BE2C (cell line): ENCODE measurements at regions not wholly inside any gene's neighbourhood (a gene's known extent, or its start where the extent isn't known, plus 50 kb on each side); places are given as distances from the start of the nearest gene placed in this dataset.

ENCODE experiments used
- DNase-seq: peaks from one replicate; pipeline ENCODE4 v3.0.0-alpha.2; 2020
- H3K27me3 ChIP-seq: fragments of 250-450 bp; sonication (Bioruptor Pico); 2 replicates; pipeline ENCODE4 v1.5.1; 2020; ENCODE audit warnings: mild to moderate bottlenecking
- H3K36me3 ChIP-seq: fragments of 250-450 bp; sonication (Bioruptor Pico); 2 replicates; pipeline ENCODE4 v1.5.1; 2020; ENCODE audit warnings: mild to moderate bottlenecking
- H3K4me1 ChIP-seq: fragments of 250-450 bp; sonication (Bioruptor Pico); 2 replicates; pipeline ENCODE4 v1.5.1; 2020
- H3K4me3 ChIP-seq: 2 replicates; pipeline ENCODE4 v1.5.1; 2011; ENCODE audit warnings: low read depth, low read length
- H3K9me3 ChIP-seq: fragments of 250-450 bp; sonication (Bioruptor Pico); 2 replicates; pipeline ENCODE4 v1.5.1; 2020
- CTCF ChIP-seq: IDR thresholded peaks from 2 replicates; pipeline ENCODE4 v1.5.1; 2012; ENCODE audit warnings: mild to moderate bottlenecking, low read depth, low read length

GRCh38 chr2:134155134-134155533, 98.7 kb upstream of the MGAT5 start:
- H3K4me1 ChIP-seq = peaks cover 5% of the 10 kb centered on the region
- no peaks in the 10 kb centered on the region for H3K9me3 ChIP-seq
- TF ChIP-seq CTCF = no peak
- H3K36me3 ChIP-seq = no peaks in the 10 kb centered on the region
- no peak for DNase-seq
- no peaks in the 10 kb centered on the region for H3K27me3 ChIP-seq
- H3K4me3 ChIP-seq = no peak overlapping the region

DNA sequence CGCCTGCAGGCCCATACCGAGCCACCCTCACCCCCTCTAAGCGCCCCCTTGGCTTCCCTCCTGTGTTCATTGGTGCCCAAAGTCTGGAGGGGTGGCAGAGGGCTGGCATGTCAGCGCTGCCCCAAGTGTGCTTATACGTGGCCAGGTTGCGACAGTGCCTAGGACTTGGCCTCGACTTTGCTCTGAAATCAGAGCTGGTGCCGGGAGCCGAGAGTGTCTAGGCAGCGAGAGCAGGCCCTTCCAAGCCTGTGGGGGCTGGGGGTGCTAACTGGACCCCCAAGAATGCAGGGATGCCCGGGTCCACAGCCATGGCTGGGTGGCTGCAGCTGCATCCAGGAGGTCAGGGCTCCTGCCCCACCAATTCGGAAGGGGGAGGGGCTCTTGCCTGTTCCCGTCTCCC, 95.6 kb upstream of the MGAT5 start:
- no peak for TF ChIP-seq CTCF

DNA sequence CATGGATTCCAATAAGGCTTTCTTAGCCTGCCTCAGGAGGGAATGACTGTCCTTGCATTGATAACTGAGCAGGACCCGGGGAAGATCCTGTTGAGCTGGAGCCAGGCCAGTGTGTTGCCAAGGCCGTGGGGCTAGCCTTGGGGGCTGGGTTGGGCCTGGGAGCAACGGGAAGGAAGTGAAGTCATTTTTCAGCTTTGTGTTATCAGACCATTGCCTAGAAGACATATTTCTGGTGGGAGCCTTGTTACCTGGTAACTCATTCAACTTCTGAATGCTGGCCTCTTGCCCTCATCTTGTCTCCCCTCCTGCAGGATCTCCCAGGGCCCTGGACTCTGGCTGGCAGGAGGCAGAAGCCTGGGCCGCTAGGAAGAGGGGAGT, 92.7 kb upstream of the MGAT5 start:
- peak; percentile 70 for DNase-seq
- Histone ChIP-seq H3K4me1 (peaks cover 9% of the 10 kb centered on the region), H3K27me3 (no peaks in the 10 kb centered on the region), H3K4me3 (no peak overlapping the region), H3K36me3 (no peaks in the 10 kb centered on the region), H3K9me3 (no peaks in the 10 kb centered on the region)
- TF ChIP-seq CTCF = no peak

More for the DNA sequence above, 95.6 kb upstream of the MGAT5 start:
- no peaks in the 10 kb centered on the region for H3K36me3 ChIP-seq
- DNase-seq = no peak
- H3K4me1 ChIP-seq = peaks cover 9% of the 10 kb centered on the region
- no peak overlapping the region for H3K4me3 ChIP-seq
- no peaks in the 10 kb centered on the region for H3K9me3 ChIP-seq
- H3K27me3 ChIP-seq = no peaks in the 10 kb centered on the region

DNA sequence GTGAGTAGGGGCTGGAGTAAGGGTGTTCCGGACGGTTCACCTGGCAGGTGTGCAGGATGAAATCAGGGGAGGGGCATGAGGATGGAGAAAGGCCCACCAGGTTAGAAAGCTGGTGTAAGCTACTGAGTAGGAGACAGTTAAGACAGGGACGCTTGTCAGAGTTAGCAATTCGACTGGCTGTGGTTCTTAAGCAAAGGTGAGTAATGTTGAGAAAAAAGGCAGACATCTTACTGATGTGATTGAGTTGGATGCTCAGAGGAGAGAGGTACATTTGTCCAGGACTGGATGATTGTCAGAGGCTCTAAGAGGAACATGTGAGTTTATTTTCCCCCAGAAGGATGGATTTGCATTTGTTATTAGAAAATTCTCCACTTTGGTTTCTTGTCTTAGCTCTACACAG, 90.5 kb upstream of the MGAT5 start:
- Histone ChIP-seq H3K4me1 (peaks cover 9% of the 10 kb centered on the region), H3K27me3 (no peaks in the 10 kb centered on the region), H3K36me3 (no peaks in the 10 kb centered on the region), H3K4me3 (no peak overlapping the region), H3K9me3 (no peaks in the 10 kb centered on the region)
- no peak for DNase-seq
- no peak for TF ChIP-seq CTCF

DNA sequence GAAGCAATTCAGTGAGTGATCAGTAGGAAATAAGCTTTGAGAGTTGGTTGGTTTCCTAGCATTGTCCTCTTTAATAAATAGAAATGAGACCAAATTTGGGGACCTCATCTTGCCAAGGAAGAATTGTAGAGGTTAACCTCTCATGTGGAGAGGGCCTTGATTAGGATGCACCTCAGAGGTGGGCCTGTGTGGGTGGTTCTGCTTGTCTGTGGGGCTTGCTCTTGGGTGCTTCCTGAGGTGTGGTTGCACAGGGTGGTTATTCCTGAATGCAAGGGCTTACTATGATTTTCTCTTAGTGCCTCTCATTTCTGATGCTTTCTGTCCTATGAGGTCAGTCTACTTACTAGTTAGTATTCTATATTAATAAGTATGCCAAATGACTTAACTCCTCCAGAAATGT, 89.6 kb upstream of the MGAT5 start:
- no peaks in the 10 kb centered on the region for H3K27me3 ChIP-seq
- H3K9me3 ChIP-seq = no peaks in the 10 kb centered on the region
- no peaks in the 10 kb centered on the region for H3K36me3 ChIP-seq
- no peak overlapping the region for H3K4me3 ChIP-seq
- TF ChIP-seq CTCF = no peak
- H3K4me1 ChIP-seq = peaks cover 9% of the 10 kb centered on the region
- DNase-seq = no peak

GRCh38 chr2:134167015-134167414, 86.9 kb upstream of the MGAT5 start:
- Histone ChIP-seq H3K4me3 (no peak overlapping the region), H3K36me3 (no peaks in the 10 kb centered on the region), H3K27me3 (no peaks in the 10 kb centered on the region), H3K4me1 (no peaks in the 10 kb centered on the region), H3K9me3 (no peaks in the 10 kb centered on the region)
- no peak for DNase-seq
- no peak for TF ChIP-seq CTCF
